Right lobe of liver (tissue), 4 donors: ENCODE measurements at regions not wholly inside any gene's neighbourhood (a gene's known extent, or its start where the extent isn't known, plus 50 kb on each side); places are given as distances from the start of the nearest gene placed in this dataset.

Experiments
- POLR2A ChIP-seq: fragments of 450-650 bp; IDR thresholded peaks from one replicate; pipeline ENCODE4 v1.6.1; 2017; ENCODE audit warnings: antibody characterized with exemption, mild to moderate bottlenecking
- TF ChIP-seq, protein P1 (sequence below), 4 donors: fragments of 200-600 bp in 3 of 4; fragments of 450-650 bp in 1 of 4; IDR thresholded peaks; one replicate each; pipeline versions ENCODE4 v1.5.1 to v1.8.0; 2016 to 2022; ENCODE audit warnings: antibody characterized with exemption in 4 of 4, mild to moderate bottlenecking in 2 of 4
- donor health status: DM: no; HTN: no; CAD: no.
- donor health status: DM: no; HTN: no; CAD: no.
- donor health status: DM: no; HTN: yes; CAD: no.

GRCh38 chr1:100799548-100799947 is 80.0 kb downstream of the VCAM1 start:
- TF ChIP-seq, protein P1, sequence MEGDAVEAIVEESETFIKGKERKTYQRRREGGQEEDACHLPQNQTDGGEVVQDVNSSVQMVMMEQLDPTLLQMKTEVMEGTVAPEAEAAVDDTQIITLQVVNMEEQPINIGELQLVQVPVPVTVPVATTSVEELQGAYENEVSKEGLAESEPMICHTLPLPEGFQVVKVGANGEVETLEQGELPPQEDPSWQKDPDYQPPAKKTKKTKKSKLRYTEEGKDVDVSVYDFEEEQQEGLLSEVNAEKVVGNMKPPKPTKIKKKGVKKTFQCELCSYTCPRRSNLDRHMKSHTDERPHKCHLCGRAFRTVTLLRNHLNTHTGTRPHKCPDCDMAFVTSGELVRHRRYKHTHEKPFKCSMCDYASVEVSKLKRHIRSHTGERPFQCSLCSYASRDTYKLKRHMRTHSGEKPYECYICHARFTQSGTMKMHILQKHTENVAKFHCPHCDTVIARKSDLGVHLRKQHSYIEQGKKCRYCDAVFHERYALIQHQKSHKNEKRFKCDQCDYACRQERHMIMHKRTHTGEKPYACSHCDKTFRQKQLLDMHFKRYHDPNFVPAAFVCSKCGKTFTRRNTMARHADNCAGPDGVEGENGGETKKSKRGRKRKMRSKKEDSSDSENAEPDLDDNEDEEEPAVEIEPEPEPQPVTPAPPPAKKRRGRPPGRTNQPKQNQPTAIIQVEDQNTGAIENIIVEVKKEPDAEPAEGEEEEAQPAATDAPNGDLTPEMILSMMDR (IDR thresholded peaks at IDR 0.05), result no peak
- TF ChIP-seq POLR2A, result no peak
